ENCODE measurements at regions not wholly inside any gene's neighbourhood (a gene's known extent, or its start where the extent isn't known, plus 50 kb on each side); places are given as distances from the start of the nearest gene placed in this dataset.

GRCh38 chr3:89762405-89762804 is 655.0 kb downstream of the EPHA3 start:
- no peak for DNase-seq
- H3K4me3 ChIP-seq (replicated peaks in 1 of 3): no peak overlapping the region
- no peaks in the 10 kb centered on the region for H3K36me3 ChIP-seq
- no peaks in the 10 kb centered on the region for H3K27me3 ChIP-seq
- H3K27ac ChIP-seq: no peak overlapping the region
- no peaks in the 10 kb centered on the region for H3K4me1 ChIP-seq
- intact Hi-C loops (cut with DNase I): no loop called here
- TF ChIP-seq POLR2A (IDR thresholded peaks at IDR 0.05): no peak
- no peak for TF ChIP-seq CTCF (IDR thresholded peaks at IDR 0.05)
- no peaks in the 10 kb centered on the region for H3K9me3 ChIP-seq
- WGBS, 2 donors: 86 to 94% methylated on average over 1 of the region's 1 CpG

GRCh38 chr3:89783341-89783927 is 676.0 kb downstream of the EPHA3 start:
- Histone ChIP-seq H3K4me3 (replicated peaks in 1 of 3) (no peak overlapping the region), H3K27me3 (no peaks in the 10 kb centered on the region), H3K27ac (no peak overlapping the region), H3K9me3 (no peaks in the 10 kb centered on the region), H3K36me3 (no peaks in the 10 kb centered on the region), H3K4me1 (no peaks in the 10 kb centered on the region)
- WGBS, 2 donors: 55 to 71% methylated on average over 4 of the region's 4 CpGs
- DNase-seq: no peak
- intact Hi-C loops (cut with DNase I): no loop called here
- no peak for TF ChIP-seq CTCF (IDR thresholded peaks at IDR 0.05)
- TF ChIP-seq POLR2A (IDR thresholded peaks at IDR 0.05): no peak

GRCh38 chr3:89787485-89787884 is 680.1 kb downstream of the EPHA3 start:
- no peak for TF ChIP-seq POLR2A (IDR thresholded peaks at IDR 0.05)
- no peak for TF ChIP-seq CTCF (IDR thresholded peaks at IDR 0.05)

GRCh38 chr3:89787979-89788378 is 680.6 kb downstream of the EPHA3 start:
- H3K27me3 ChIP-seq: no peaks in the 10 kb centered on the region
- no peak overlapping the region for H3K27ac ChIP-seq
- intact Hi-C loops (cut with DNase I): no loop called here
- no peak for DNase-seq
- H3K9me3 ChIP-seq: no peaks in the 10 kb centered on the region
- H3K36me3 ChIP-seq: no peaks in the 10 kb centered on the region
- 23 to 33% methylated on average over 1 of the region's 1 CpG for WGBS, 2 donors
- no peaks in the 10 kb centered on the region for H3K4me1 ChIP-seq
- no peak overlapping the region for H3K4me3 ChIP-seq (replicated peaks in 1 of 3)
- TF ChIP-seq POLR2A (IDR thresholded peaks at IDR 0.05) (no peak), CTCF (IDR thresholded peaks at IDR 0.05) (no peak)

More at GRCh38 chr3:89787485-89787884, 680.1 kb downstream of the EPHA3 start:
- H3K9me3 ChIP-seq: no peaks in the 10 kb centered on the region
- H3K27ac ChIP-seq: no peak overlapping the region
- H3K4me1 ChIP-seq: no peaks in the 10 kb centered on the region
- no peak for DNase-seq
- 72 to 73% methylated on average over 5 of the region's 5 CpGs for WGBS, 2 donors
- H3K4me3 ChIP-seq (replicated peaks in 1 of 3): no peak overlapping the region
- intact Hi-C loops (cut with DNase I): no loop called here
- H3K36me3 ChIP-seq: no peaks in the 10 kb centered on the region
- H3K27me3 ChIP-seq: no peaks in the 10 kb centered on the region

GRCh38 chr3:89795506-89795905 is 688.1 kb downstream of the EPHA3 start:
- intact Hi-C loops (cut with DNase I): no loop called here
- TF ChIP-seq POLR2A (IDR thresholded peaks at IDR 0.05): no peak
- no peak for TF ChIP-seq CTCF (IDR thresholded peaks at IDR 0.05)
- 63 to 67% methylated on average over 3 of the region's 3 CpGs for WGBS, 2 donors
- DNase-seq: no peak
- no peak overlapping the region for H3K4me3 ChIP-seq (replicated peaks in 1 of 3)
- H3K4me1 ChIP-seq: no peaks in the 10 kb centered on the region
- no peak overlapping the region for H3K27ac ChIP-seq
- no peaks in the 10 kb centered on the region for H3K36me3 ChIP-seq
- no peaks in the 10 kb centered on the region for H3K9me3 ChIP-seq
- H3K27me3 ChIP-seq: no peaks in the 10 kb centered on the region
